HL-60 (cell line): ENCODE measurements at regions not wholly inside any gene's neighbourhood (a gene's known extent, or its start where the extent isn't known, plus 50 kb on each side); places are given as distances from the start of the nearest gene placed in this dataset.
"Not testable (repeated sequence)": the region's sequence is repeated elsewhere in the genome, so short reads cannot be mapped to it uniquely, and the experiment has no call there.

ENCODE experiments used
- DNase-seq, 2 experiments: peaks; one replicate each; pipeline ENCODE4 v3.0.0-alpha.2; 2010 to 2020; ENCODE audit warnings: low read depth in 1 of 2, low spot score in 1 of 2
- H3K27ac ChIP-seq: fragments of 250-450 bp; sonication (Bioruptor Pico); replicated peaks from 2 replicates; pipeline ENCODE4 v1.5.1; 2020; ENCODE audit warnings: mild to moderate bottlenecking, moderate library complexity
- H3K27me3 ChIP-seq: fragments of 250-450 bp; sonication (Bioruptor Pico); 2 replicates; pipeline ENCODE4 v1.5.1; 2021; ENCODE audit warnings: mild to moderate bottlenecking, moderate library complexity; ENCODE audit not compliant: insufficient read depth, poor library complexity, severe bottlenecking
- H3K4me3 ChIP-seq: replicated peaks from 2 replicates; pipeline ENCODE4 v1.5.1; 2011; ENCODE audit warnings: mild to moderate bottlenecking, control low read depth, low read length; ENCODE audit not compliant: insufficient read depth
- CTCF ChIP-seq: IDR thresholded peaks from one replicate; pipeline ENCODE4 v1.5.1; 2011; ENCODE audit warnings: low read length, control low read depth, inconsistent platforms; ENCODE audit not compliant: insufficient read depth
- GABPA ChIP-seq: IDR thresholded peaks from 2 replicates; pipeline ENCODE4 v1.6.1; 2012; ENCODE audit warnings: low read depth
- POLR2AphosphoS5 ChIP-seq: IDR thresholded peaks from 2 replicates; pipeline ENCODE4 v1.6.1; 2012; ENCODE audit warnings: low read depth
- REST ChIP-seq: IDR thresholded peaks from 2 replicates; pipeline ENCODE4 v1.6.1; 2012; ENCODE audit warnings: low read depth; ENCODE audit not compliant: insufficient replicate concordance
- SPI1 ChIP-seq: IDR thresholded peaks from 2 replicates; pipeline ENCODE4 v1.6.1; 2012; ENCODE audit warnings: low read depth, mild to moderate bottlenecking, borderline replicate concordance

GRCh38 chr17:31623990-31624389 is 232.5 kb downstream of the RAB11FIP4 start:
- TF ChIP-seq SPI1, result no peak
- no peak for TF ChIP-seq GABPA
- TF ChIP-seq POLR2AphosphoS5, result no peak
- no peak for TF ChIP-seq CTCF
- no peak for TF ChIP-seq REST
- H3K27ac ChIP-seq, result no peak overlapping the region
- H3K4me3 ChIP-seq, result no peak overlapping the region
- no peaks in the 10 kb centered on the region for H3K27me3 ChIP-seq
- no peak for DNase-seq

- H3K27ac ChIP-seq, result no peak overlapping the region
- no peak for DNase-seq
- H3K4me3 ChIP-seq, result no peak overlapping the region
- TF ChIP-seq GABPA (no peak), POLR2AphosphoS5 (no peak), SPI1 (no peak), CTCF (no peak), REST (no peak)
- no peaks in the 10 kb centered on the region for H3K27me3 ChIP-seq
Measured at GRCh38 chr17:31622500-31622899, 231.0 kb downstream of the RAB11FIP4 start.

- TF ChIP-seq POLR2AphosphoS5 (no peak), GABPA (no peak), SPI1 (no peak), REST (no peak), CTCF (no peak)
- no peak for DNase-seq
Measured at GRCh38 chr17:31621566-31621965, 230.1 kb downstream of the RAB11FIP4 start.

GRCh38 chr17:31611053-31611452 is 219.6 kb downstream of the RAB11FIP4 start:
- DNase-seq, H3K27ac ChIP-seq, H3K27me3 ChIP-seq, H3K4me3 ChIP-seq: not testable (repeated sequence)

More at GRCh38 chr17:31621566-31621965, 230.1 kb downstream of the RAB11FIP4 start:
- no peaks in the 10 kb centered on the region for H3K27me3 ChIP-seq
- no peak overlapping the region for H3K27ac ChIP-seq
- no peak overlapping the region for H3K4me3 ChIP-seq
